Colonic mucosa (tissue), 4 donors: ENCODE measurements at regions not wholly inside any gene's neighbourhood (a gene's known extent, or its start where the extent isn't known, plus 50 kb on each side); places are given as distances from the start of the nearest gene placed in this dataset.

Experiments
- DNase-seq: peaks from one replicate; pipeline ENCODE4 v3.0.0-alpha.2; 2020
- H3K27ac ChIP-seq: fragments of 200-600 bp; one replicate; pipeline ENCODE4 v1.8.0; 2021
- H3K27me3 ChIP-seq: fragments of 200-600 bp; one replicate; pipeline ENCODE4 v1.8.0; 2021
- H3K36me3 ChIP-seq: fragments of 200-600 bp; one replicate; pipeline ENCODE4 v1.8.0; 2021
- H3K4me1 ChIP-seq: fragments of 200-600 bp; one replicate; pipeline ENCODE4 v1.8.0; 2021; ENCODE audit warnings: mild to moderate bottlenecking
- H3K4me3 ChIP-seq: fragments of 200-600 bp; one replicate; pipeline ENCODE4 v1.8.0; 2021
- H3K9ac ChIP-seq, 2 donors: one replicate each; pipeline ENCODE4 v1.7.0; 2013; ENCODE audit warnings: control low read depth in 2 of 2, low read depth in 2 of 2, low read length in 2 of 2
- H3K9me3 ChIP-seq: fragments of 200-600 bp; one replicate; pipeline ENCODE4 v1.8.0; 2021
- intact Hi-C: fragments of 100-400 bp; cut with DNase I; formaldehyde crosslinking; loops from one replicate; pipeline ENCODE4 v1.14.1; 2022
- TF ChIP-seq, protein P1 (sequence below): fragments of 200-600 bp; IDR thresholded peaks from one replicate; pipeline ENCODE4 v1.8.0; 2022; ENCODE audit warnings: antibody characterized with exemption, mild to moderate bottlenecking
- donor health status: healthy.
- donor health status: DM: no; HTN: no; CAD: no.
- donor health status: DM: no; HTN: no; CAD: no.

DNA sequence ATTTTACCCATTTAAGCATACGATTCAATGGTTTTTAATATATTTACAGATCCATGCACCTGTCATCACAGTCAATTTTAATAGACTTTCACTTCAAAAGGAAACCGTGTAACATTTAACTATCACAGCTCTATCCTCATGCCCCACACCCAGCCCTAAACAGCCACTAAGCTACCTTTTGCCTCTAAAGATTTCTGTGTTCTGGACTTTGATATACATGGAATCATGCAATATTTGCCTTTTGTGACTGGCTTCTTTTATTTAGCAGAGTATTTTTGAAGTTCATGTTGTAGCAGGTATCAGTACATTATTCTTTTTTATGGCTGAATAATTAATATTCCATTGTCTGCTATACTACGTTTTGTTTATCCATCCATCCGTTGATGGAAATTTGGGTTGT lies 50.3 kb upstream of the STX16 start:
- Histone ChIP-seq H3K27me3 (no peaks in the 10 kb centered on the region), H3K4me1 (no peaks in the 10 kb centered on the region), H3K27ac (no peak overlapping the region), H3K4me3 (no peak overlapping the region), H3K9me3 (no peaks in the 10 kb centered on the region), H3K36me3 (no peaks in the 10 kb centered on the region), H3K9ac (no peak overlapping the region)
- TF ChIP-seq, protein P1, sequence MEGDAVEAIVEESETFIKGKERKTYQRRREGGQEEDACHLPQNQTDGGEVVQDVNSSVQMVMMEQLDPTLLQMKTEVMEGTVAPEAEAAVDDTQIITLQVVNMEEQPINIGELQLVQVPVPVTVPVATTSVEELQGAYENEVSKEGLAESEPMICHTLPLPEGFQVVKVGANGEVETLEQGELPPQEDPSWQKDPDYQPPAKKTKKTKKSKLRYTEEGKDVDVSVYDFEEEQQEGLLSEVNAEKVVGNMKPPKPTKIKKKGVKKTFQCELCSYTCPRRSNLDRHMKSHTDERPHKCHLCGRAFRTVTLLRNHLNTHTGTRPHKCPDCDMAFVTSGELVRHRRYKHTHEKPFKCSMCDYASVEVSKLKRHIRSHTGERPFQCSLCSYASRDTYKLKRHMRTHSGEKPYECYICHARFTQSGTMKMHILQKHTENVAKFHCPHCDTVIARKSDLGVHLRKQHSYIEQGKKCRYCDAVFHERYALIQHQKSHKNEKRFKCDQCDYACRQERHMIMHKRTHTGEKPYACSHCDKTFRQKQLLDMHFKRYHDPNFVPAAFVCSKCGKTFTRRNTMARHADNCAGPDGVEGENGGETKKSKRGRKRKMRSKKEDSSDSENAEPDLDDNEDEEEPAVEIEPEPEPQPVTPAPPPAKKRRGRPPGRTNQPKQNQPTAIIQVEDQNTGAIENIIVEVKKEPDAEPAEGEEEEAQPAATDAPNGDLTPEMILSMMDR = no peak
- no peak for DNase-seq
- intact Hi-C loops = no loop called here

DNA sequence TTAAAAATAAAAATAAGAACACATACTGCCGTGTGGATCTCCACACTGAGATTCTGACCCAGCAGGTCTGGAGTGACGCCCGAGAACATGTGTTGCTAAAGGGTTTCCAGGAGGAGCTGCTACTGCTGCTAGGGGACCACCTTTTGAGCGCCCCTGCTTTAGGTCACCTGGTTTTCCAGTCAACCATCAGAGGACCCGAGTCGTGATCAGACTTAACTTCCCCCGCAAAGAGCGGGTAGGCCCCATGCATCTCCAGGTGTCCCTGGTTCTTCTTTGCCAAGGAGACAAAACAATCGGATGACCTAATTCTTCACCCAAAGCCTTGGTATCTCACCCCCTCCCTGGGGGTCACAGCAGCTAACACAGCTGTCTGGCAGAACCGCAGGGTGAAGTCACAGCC lies 51.1 kb upstream of the STX16 start:
- TF ChIP-seq, protein P1 = no peak
- DNase-seq = no peak
- Histone ChIP-seq H3K27me3 (no peaks in the 10 kb centered on the region), H3K4me3 (no peak overlapping the region), H3K9me3 (no peaks in the 10 kb centered on the region), H3K36me3 (no peaks in the 10 kb centered on the region), H3K27ac (no peak overlapping the region), H3K4me1 (no peaks in the 10 kb centered on the region), H3K9ac (no peak overlapping the region)
- intact Hi-C loops = no loop called here

GRCh38 chr20:58598211-58599015 lies 52.7 kb upstream of the STX16 start:
- no peaks in the 10 kb centered on the region for H3K4me1 ChIP-seq
- no peaks in the 10 kb centered on the region for H3K36me3 ChIP-seq
- intact Hi-C loops = no loop called here
- no peak overlapping the region for H3K9ac ChIP-seq
- H3K27ac ChIP-seq = peak overlapping the region; percentile 23
- no peaks in the 10 kb centered on the region for H3K27me3 ChIP-seq
- peak; percentile 28 for DNase-seq
- H3K9me3 ChIP-seq = no peaks in the 10 kb centered on the region
- TF ChIP-seq, protein P1 = no peak
- H3K4me3 ChIP-seq = no peak overlapping the region

- Histone ChIP-seq H3K27ac (peak overlapping the region; percentile 23), H3K4me1 (no peaks in the 10 kb centered on the region), H3K36me3 (no peaks in the 10 kb centered on the region), H3K9me3 (no peaks in the 10 kb centered on the region), H3K27me3 (no peaks in the 10 kb centered on the region), H3K9ac (no peak overlapping the region), H3K4me3 (no peak overlapping the region)
- TF ChIP-seq, protein P1 = no peak
- peak; percentile 32 for DNase-seq
- intact Hi-C loops = no loop called here
Measured at GRCh38 chr20:58597249-58597891, 53.7 kb upstream of the STX16 start.

- no peak overlapping the region for H3K9ac ChIP-seq
- DNase-seq = peak; percentile 30
- H3K27me3 ChIP-seq = no peaks in the 10 kb centered on the region
- H3K9me3 ChIP-seq = no peaks in the 10 kb centered on the region
- TF ChIP-seq, protein P1 = no peak
- intact Hi-C loops = no loop called here
- H3K4me3 ChIP-seq = no peak overlapping the region
- peak overlapping the region; percentile 23 for H3K27ac ChIP-seq
- H3K4me1 ChIP-seq = no peaks in the 10 kb centered on the region
- H3K36me3 ChIP-seq = no peaks in the 10 kb centered on the region
Measured at GRCh38 chr20:58596750-58597248, 54.3 kb upstream of the STX16 start.
